GM12878 (cell line): ENCODE measurements at regions not wholly inside any gene's neighbourhood (a gene's known extent, or its start where the extent isn't known, plus 50 kb on each side); places are given as distances from the start of the nearest gene placed in this dataset.

Experiments
- ATF7 ChIP-seq: fragments of 450-650 bp; IDR thresholded peaks from 2 replicates; pipeline ENCODE4 v1.6.1; 2016; ENCODE audit warnings: low read depth, mild to moderate bottlenecking
- MYC ChIP-seq: IDR thresholded peaks from 2 replicates; pipeline ENCODE4 v1.6.1; 2011; ENCODE audit warnings: mild to moderate bottlenecking, low read length, moderate library complexity, inconsistent platforms; ENCODE audit not compliant: insufficient read depth, insufficient replicate concordance, insufficient read length, severe bottlenecking
- POU2F2 ChIP-seq: IDR thresholded peaks from 3 replicates; pipeline ENCODE4 v1.6.1; 2011; ENCODE audit warnings: low read depth, mild to moderate bottlenecking, low read length, borderline replicate concordance
- RFX5 ChIP-seq: IDR thresholded peaks from 2 replicates; pipeline ENCODE4 v1.6.1; 2011; ENCODE audit warnings: low read depth, low read length, improper control_type of control experiment
- SP1 ChIP-seq: IDR thresholded peaks from one replicate; pipeline ENCODE4 v1.6.1; 2011; ENCODE audit warnings: low read depth, low read length
- YY1 ChIP-seq: IDR thresholded peaks from 2 replicates; pipeline ENCODE4 v1.6.1; 2011; ENCODE audit warnings: low read depth, mild to moderate bottlenecking, low read length
- ZNF274 ChIP-seq: IDR thresholded peaks from one replicate; pipeline ENCODE4 v1.8.0; 2011; ENCODE audit not compliant: insufficient read length, insufficient read depth

DNA sequence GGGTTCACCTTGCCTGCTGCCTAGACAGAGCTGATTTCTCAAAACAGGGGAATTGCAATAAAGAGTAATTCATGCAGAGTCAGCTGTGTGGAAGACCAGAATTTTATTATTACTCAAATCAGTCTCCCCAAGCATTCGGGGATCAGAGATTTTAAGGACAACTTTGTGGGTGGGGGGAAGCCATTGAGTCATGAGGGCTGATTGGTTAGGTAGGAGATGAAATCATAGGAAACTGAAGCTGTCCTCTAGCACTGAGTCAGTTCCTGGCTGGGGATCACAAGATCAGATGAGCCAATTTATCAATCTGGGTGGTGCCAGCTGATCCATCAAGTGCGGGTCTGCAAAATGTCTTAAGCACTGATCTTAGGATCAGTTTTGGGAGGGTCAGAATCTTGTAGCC lies 159.1 kb upstream of the MAP1B start:
- no peak for TF ChIP-seq SP1
- no peak for TF ChIP-seq MYC
- TF ChIP-seq ZNF274, result no peak
- TF ChIP-seq YY1, result no peak
- no peak for TF ChIP-seq ATF7
- no peak for TF ChIP-seq RFX5
- no peak for TF ChIP-seq POU2F2
